ENCODE measurements at regions not wholly inside any gene's neighbourhood (a gene's known extent, or its start where the extent isn't known, plus 50 kb on each side); places are given as distances from the start of the nearest gene placed in this dataset.

- TF ChIP-seq CTCF (IDR thresholded peaks at IDR 0.05) (no peak), POLR2A (IDR thresholded peaks at IDR 0.05) (no peak)
Observed at GRCh38 chr2:175755656-175756386, 246.2 kb downstream of the LNPK start.
